ENCODE measurements at regions not wholly inside any gene's neighbourhood (a gene's known extent, or its start where the extent isn't known, plus 50 kb on each side); places are given as distances from the start of the nearest gene placed in this dataset.
A peak's percentile ranks its signal among the peaks of the same experiment; 100 is the strongest.

DNA sequence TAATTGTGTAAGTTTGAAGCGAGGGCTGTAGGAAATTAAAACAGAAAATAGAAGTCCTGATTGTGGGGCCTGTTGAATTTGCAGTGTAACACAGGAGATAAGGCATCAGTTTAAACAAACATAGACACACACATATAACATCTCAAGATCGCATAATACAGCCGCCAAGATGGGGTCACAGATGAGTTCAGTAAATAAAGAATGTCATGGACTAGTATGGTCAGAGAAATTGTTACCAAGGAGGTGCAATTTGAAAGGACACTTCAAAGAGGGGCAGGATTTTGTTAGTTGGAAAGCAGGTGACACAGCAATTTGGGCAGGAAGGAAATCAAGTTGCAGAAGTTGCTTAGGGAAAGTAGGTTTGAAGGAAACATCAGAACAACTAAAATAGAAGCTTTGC is 450.0 kb downstream of the USP25 start:
- H3K27ac Mint-ChIP-seq: no peak overlapping the region
- intact Hi-C loops (cut with micrococcal nuclease): no loop called here
- H3K27me3 Mint-ChIP-seq (ENCODE audit: low read depth): peaks cover 4% of the 10 kb centered on the region
- no peak for DNase-seq
- CTCF ChIA-PET: interaction anchor here (0.6 to 1.5 kb wide), 2 partner anchors 14 to 269 kb away, joined by 4 to 6 read pairs; no protein-coding TSS in a partner anchor
- no peaks in the 10 kb centered on the region for H3K36me3 Mint-ChIP-seq (ENCODE audit: low read depth)
- H3K4me1 Mint-ChIP-seq (ENCODE audit: low read depth): peaks cover 4% of the 10 kb centered on the region
- no peaks in the 10 kb centered on the region for H3K9me3 Mint-ChIP-seq
- no peak overlapping the region for H3K4me3 Mint-ChIP-seq

GRCh38 chr21:16180614-16181013 is 450.8 kb downstream of the USP25 start:
- no peak for DNase-seq
- Mint-ChIP-seq H3K36me3 (ENCODE audit: low read depth) (no peaks in the 10 kb centered on the region), H3K27me3 (ENCODE audit: low read depth) (peaks cover 4% of the 10 kb centered on the region), H3K4me1 (ENCODE audit: low read depth) (peaks cover 4% of the 10 kb centered on the region), H3K9me3 (no peaks in the 10 kb centered on the region), H3K27ac (no peak overlapping the region), H3K4me3 (no peak overlapping the region)
- CTCF ChIA-PET: interaction anchor here (1.5 kb wide), 1 partner anchor 13 kb away, joined by 6 read pairs; no protein-coding TSS in a partner anchor
- intact Hi-C loops (cut with micrococcal nuclease): no loop called here

GRCh38 chr21:16181018-16181417 is 451.2 kb downstream of the USP25 start:
- Mint-ChIP-seq H3K4me1 (ENCODE audit: low read depth) (peaks cover 4% of the 10 kb centered on the region), H3K27me3 (ENCODE audit: low read depth) (peaks cover 4% of the 10 kb centered on the region), H3K36me3 (ENCODE audit: low read depth) (no peaks in the 10 kb centered on the region), H3K27ac (no peak overlapping the region), H3K4me3 (no peak overlapping the region), H3K9me3 (no peaks in the 10 kb centered on the region)
- CTCF ChIA-PET: no interaction called here
- intact Hi-C loops (cut with micrococcal nuclease): no loop called here
- DNase-seq: no peak

DNA sequence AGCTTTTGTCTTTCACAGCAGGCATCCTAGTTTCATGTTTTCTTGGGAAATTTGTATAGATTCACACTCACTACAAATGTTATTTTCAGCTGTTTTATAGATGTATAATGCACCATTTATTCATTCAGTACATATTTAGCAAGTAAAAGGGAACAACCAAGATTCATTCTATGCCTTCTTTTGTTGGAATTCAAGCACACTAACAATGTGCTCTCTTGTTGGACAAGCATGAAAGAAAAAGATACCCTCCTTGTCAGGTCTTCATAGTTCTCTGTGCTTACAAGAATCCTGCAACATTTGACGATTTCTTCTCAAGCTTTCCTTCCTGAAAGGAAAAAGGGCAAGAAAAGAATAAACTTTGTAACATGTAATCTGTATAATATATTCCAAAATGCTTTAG is 456.0 kb downstream of the USP25 start:
- Mint-ChIP-seq H3K4me1 (ENCODE audit: low read depth) (no peaks in the 10 kb centered on the region), H3K4me3 (no peak overlapping the region), H3K9me3 (no peaks in the 10 kb centered on the region), H3K36me3 (ENCODE audit: low read depth) (no peaks in the 10 kb centered on the region), H3K27me3 (ENCODE audit: low read depth) (peaks cover 2% of the 10 kb centered on the region), H3K27ac (no peak overlapping the region)
- no peak for DNase-seq
- CTCF ChIA-PET: interaction anchor here (0.6 kb wide), 1 partner anchor 104 kb away, joined by 3 read pairs; no protein-coding TSS in a partner anchor
- intact Hi-C loops (cut with micrococcal nuclease): no loop called here

- intact Hi-C loops (cut with micrococcal nuclease): no loop called here
- Mint-ChIP-seq H3K4me1 (ENCODE audit: low read depth) (no peaks in the 10 kb centered on the region), H3K9me3 (no peaks in the 10 kb centered on the region), H3K4me3 (no peak overlapping the region), H3K27me3 (ENCODE audit: low read depth) (peaks cover 2% of the 10 kb centered on the region), H3K27ac (no peak overlapping the region), H3K36me3 (ENCODE audit: low read depth) (no peaks in the 10 kb centered on the region)
- CTCF ChIA-PET: no interaction called here
- no peak for DNase-seq
These were observed 457.0 kb downstream of the USP25 start for GRCh38 chr21:16186742-16187141.

DNA sequence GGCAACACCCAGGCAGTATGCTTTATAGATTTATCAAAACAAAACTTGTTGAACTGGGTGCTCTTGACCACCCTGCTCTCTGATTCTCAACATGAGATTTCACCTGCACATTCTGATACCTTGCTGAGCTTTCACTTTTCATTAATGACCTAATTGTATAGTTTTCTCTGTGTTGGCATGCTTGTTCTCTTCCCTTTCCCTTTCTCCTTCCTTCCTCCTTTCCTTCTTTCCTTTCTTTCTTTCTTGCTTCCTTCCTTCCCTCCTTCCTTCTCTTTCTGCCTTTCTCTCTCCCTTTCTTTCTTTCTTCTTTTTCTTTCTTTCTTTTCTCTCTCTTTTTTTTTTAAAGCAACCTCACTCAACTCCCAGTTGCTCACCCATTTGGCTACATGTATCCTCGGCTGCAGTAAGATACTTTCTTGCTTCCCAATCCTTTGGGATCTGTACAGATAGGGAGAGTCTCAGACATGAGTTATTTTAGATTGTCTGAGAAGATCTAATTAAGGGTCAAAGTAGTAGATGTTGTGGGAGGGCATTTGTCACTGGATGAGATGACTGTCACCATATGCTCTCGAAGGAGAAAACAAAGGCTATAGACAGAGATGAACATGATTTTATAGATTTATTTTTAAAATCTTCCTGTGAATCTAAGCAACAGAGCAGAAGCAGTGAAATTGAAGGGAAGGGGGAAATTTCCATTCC is 458.0 kb downstream of the USP25 start:
- no peaks in the 10 kb centered on the region for H3K4me1 Mint-ChIP-seq (ENCODE audit: low read depth)
- CTCF ChIA-PET: interaction anchor here (0.7 kb wide), 1 partner anchor 56 kb away, joined by 5 read pairs; no protein-coding TSS in a partner anchor
- H3K9me3 Mint-ChIP-seq: no peaks in the 10 kb centered on the region
- H3K27ac Mint-ChIP-seq: no peak overlapping the region
- H3K27me3 Mint-ChIP-seq (ENCODE audit: low read depth): peaks cover 2% of the 10 kb centered on the region
- H3K36me3 Mint-ChIP-seq (ENCODE audit: low read depth): no peaks in the 10 kb centered on the region
- intact Hi-C loops (cut with micrococcal nuclease): no loop called here
- H3K4me3 Mint-ChIP-seq: no peak overlapping the region
- DNase-seq: no peak

- H3K36me3 Mint-ChIP-seq (ENCODE audit: low read depth): no peaks in the 10 kb centered on the region
- no peak for DNase-seq
- H3K4me3 Mint-ChIP-seq: no peak overlapping the region
- H3K9me3 Mint-ChIP-seq: no peaks in the 10 kb centered on the region
- CTCF ChIA-PET: no interaction called here
- no peaks in the 10 kb centered on the region for H3K27me3 Mint-ChIP-seq (ENCODE audit: low read depth)
- H3K4me1 Mint-ChIP-seq (ENCODE audit: low read depth): no peaks in the 10 kb centered on the region
- no peak overlapping the region for H3K27ac Mint-ChIP-seq
- intact Hi-C loops (cut with micrococcal nuclease): loop anchor here (10.0 kb wide), 1 partner anchor 458 kb away; no protein-coding TSS in a partner anchor
These were observed 463.1 kb downstream of the USP25 start for GRCh38 chr21:16192902-16193301.

GRCh38 chr21:16193496-16194094 is 463.8 kb downstream of the USP25 start:
- Mint-ChIP-seq H3K4me3 (no peak overlapping the region), H3K9me3 (no peaks in the 10 kb centered on the region), H3K4me1 (ENCODE audit: low read depth) (peaks cover 5% of the 10 kb centered on the region), H3K27me3 (ENCODE audit: low read depth) (no peaks in the 10 kb centered on the region), H3K36me3 (ENCODE audit: low read depth) (no peaks in the 10 kb centered on the region), H3K27ac (no peak overlapping the region)
- CTCF ChIA-PET: interaction anchor here (0.6 to 1.6 kb wide), 3 partner anchors 14 to 136 kb away, joined by 3 to 6 read pairs (median 3); no protein-coding TSS in a partner anchor
- intact Hi-C loops (cut with micrococcal nuclease): loop anchor here (1.0 to 10.0 kb wide), 3 partner anchors 115 to 459 kb away; no protein-coding TSS in a partner anchor
- no peak for DNase-seq

- H3K27me3 Mint-ChIP-seq (ENCODE audit: low read depth): no peaks in the 10 kb centered on the region
- DNase-seq: peak; percentile 34
- H3K4me1 Mint-ChIP-seq (ENCODE audit: low read depth): peaks cover 7% of the 10 kb centered on the region
- no peaks in the 10 kb centered on the region for H3K9me3 Mint-ChIP-seq
- intact Hi-C loops (cut with micrococcal nuclease): loop anchor here (1.0 to 10.0 kb wide), 3 partner anchors 115 to 459 kb away; no protein-coding TSS in a partner anchor
- no peak overlapping the region for H3K27ac Mint-ChIP-seq
- CTCF ChIA-PET: interaction anchor here (0.6 to 1.6 kb wide), 3 partner anchors 15 to 136 kb away, joined by 3 to 6 read pairs (median 3); no protein-coding TSS in a partner anchor
- peak overlapping the region; percentile 57 for H3K4me3 Mint-ChIP-seq
- H3K36me3 Mint-ChIP-seq (ENCODE audit: low read depth): no peaks in the 10 kb centered on the region
These were observed 464.5 kb downstream of the USP25 start for GRCh38 chr21:16194095-16194787.

GRCh38 chr21:16194788-16195537 is 465.2 kb downstream of the USP25 start:
- no peak for DNase-seq
- no peaks in the 10 kb centered on the region for H3K36me3 Mint-ChIP-seq (ENCODE audit: low read depth)
- peak overlapping the region; percentile 54 for H3K4me3 Mint-ChIP-seq
- CTCF ChIA-PET: interaction anchor here (1.6 kb wide), 1 partner anchor 15 kb away, joined by 6 read pairs; no protein-coding TSS in a partner anchor
- no peaks in the 10 kb centered on the region for H3K27me3 Mint-ChIP-seq (ENCODE audit: low read depth)
- H3K9me3 Mint-ChIP-seq: no peaks in the 10 kb centered on the region
- intact Hi-C loops (cut with micrococcal nuclease): loop anchor here (1.0 to 10.0 kb wide), 4 partner anchors 114 to 1417 kb away; partner anchors contain the start of gene BTG3
- H3K4me1 Mint-ChIP-seq (ENCODE audit: low read depth): peaks cover 11% of the 10 kb centered on the region
- peak overlapping the region; percentile 37 for H3K27ac Mint-ChIP-seq

DNA sequence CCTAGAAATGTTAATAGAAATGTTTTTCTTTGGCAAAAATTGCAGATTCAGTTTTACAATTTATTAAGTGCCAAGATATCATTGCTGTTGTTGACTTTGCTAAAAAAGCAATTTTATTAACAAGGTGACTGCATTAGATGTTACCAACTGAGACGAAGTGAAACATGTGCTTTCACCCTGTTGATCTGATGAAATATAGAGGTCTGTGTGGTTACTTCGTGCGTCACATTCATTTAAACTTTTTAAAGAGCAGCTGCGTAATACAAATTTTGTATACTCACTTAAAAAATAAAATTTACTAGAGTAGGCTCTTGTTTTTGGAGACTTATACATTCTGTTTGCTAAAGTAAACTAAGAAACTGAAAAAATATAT is 465.7 kb downstream of the USP25 start:
- peaks cover 12% of the 10 kb centered on the region for H3K4me1 Mint-ChIP-seq (ENCODE audit: low read depth)
- intact Hi-C loops (cut with micrococcal nuclease): loop anchor here (2.0 to 10.0 kb wide), 3 partner anchors 113 to 1417 kb away; partner anchors contain the start of gene BTG3
- no peaks in the 10 kb centered on the region for H3K36me3 Mint-ChIP-seq (ENCODE audit: low read depth)
- CTCF ChIA-PET: no interaction called here
- H3K27ac Mint-ChIP-seq: peak overlapping the region; percentile 37
- no peaks in the 10 kb centered on the region for H3K9me3 Mint-ChIP-seq
- no peak for DNase-seq
- no peaks in the 10 kb centered on the region for H3K27me3 Mint-ChIP-seq (ENCODE audit: low read depth)
- peak overlapping the region; percentile 47 for H3K4me3 Mint-ChIP-seq
